ENCODE measurements at regions not wholly inside any gene's neighbourhood (a gene's known extent, or its start where the extent isn't known, plus 50 kb on each side); places are given as distances from the start of the nearest gene placed in this dataset.

- TF ChIP-seq NFYB (CRISPR knock-in tag; conservative IDR thresholded peaks at IDR 0.05; ENCODE audit: low read depth) (no peak), CTCF (IDR thresholded peaks at IDR 0.05) (no peak), MLX (CRISPR knock-in tag; IDR thresholded peaks at IDR 0.05) (no peak), SP1 (CRISPR knock-in tag; conservative IDR thresholded peaks at IDR 0.05) (no peak), FOXP4 (CRISPR knock-in tag; IDR thresholded peaks at IDR 0.05) (no peak), NR2C2 (CRISPR knock-in tag; IDR thresholded peaks at IDR 0.05) (no peak)
- TF ChIP-seq, protein P1, sequence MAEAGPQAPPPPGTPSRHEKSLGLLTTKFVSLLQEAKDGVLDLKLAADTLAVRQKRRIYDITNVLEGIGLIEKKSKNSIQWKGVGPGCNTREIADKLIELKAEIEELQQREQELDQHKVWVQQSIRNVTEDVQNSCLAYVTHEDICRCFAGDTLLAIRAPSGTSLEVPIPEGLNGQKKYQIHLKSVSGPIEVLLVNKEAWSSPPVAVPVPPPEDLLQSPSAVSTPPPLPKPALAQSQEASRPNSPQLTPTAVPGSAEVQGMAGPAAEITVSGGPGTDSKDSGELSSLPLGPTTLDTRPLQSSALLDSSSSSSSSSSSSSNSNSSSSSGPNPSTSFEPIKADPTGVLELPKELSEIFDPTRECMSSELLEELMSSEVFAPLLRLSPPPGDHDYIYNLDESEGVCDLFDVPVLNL (CRISPR knock-in tag; IDR thresholded peaks at IDR 0.05; ENCODE audit: borderline replicate concordance, low read depth): no peak
Observed at GRCh38 chr6:166079841-166080240, 87.8 kb downstream of the TBXT start.
